Embryonic facial prominence (tissue), 1 donor: ENCODE measurements at regions not wholly inside any gene's neighbourhood (a gene's known extent, or its start where the extent isn't known, plus 50 kb on each side); places are given as distances from the start of the nearest gene placed in this dataset.

Experiments used
- DNase-seq: peaks from one replicate; pipeline ENCODE4 v3.0.0-alpha.2; 2016; ENCODE audit errors: extremely low spot score

DNA sequence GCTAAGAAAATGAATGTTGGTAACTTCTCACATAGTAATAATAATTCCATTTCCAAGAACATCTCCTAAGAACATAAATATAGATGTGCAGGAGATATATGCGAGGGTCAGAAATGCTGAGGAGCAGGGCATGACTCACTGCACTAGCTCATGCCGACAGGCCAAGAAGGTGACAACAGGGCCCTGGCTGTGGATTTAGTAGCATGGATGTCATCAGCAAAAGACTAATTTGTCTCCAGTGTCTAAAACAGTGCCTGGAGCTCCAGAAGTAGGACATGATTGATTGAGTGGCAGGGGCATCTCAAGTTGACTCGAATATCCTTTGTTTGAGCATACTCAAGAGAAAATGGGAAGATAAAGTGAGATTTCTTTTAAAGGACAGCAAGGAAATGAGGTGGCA is 207.0 kb upstream of the FOXA2 start:
- no peak for DNase-seq

DNA sequence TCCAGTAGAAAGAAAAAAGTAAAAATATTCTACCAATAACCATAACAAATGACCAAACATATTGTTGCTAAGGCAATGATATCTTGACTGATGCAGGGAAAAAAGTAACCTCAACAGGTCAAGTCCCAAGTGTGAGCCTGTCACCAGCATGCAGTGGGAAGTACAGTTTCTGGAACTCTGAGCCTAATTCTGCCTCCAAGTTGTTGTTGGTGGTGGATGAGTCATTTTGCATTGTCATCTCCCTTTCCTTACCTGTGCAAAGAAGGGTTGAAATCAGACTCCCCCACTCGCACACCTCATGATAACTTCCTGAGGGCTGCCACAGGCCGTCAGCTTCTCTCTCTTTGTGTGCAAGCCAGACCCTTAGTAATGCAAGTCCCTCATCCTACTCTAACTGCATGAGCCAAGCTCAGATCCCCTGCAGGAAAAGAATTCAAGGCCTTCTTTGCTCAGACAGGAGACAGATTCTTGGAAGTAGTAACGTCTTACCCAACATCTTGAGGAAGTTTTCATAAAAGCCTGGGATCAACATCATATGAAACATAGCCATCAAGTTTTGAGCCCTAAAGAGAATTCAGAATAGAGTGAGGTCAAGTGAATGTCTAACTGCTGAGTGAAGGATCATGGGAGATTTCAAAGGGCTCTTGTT is 207.6 kb upstream of the FOXA2 start:
- DNase-seq = no peak

DNA sequence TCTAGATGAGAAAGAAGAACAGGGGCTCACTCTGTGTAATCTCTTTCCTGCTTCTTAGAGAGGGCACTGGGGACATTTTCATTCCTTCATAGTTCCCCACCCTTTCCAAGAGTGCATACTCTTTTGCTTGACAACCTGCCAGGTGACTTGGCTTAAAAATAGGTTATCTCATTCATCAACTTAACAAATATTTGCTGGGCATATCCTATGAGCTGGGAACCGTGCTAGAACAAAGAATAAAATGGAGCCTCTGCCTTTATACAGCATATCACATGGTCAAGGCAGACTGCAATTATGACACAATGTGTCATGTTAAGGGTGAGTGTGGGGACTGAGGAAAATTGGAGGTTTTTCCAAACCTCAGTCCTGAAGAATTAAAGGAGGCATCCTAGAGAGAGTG is 209.8 kb upstream of the FOXA2 start:
- DNase-seq = no peak

DNA sequence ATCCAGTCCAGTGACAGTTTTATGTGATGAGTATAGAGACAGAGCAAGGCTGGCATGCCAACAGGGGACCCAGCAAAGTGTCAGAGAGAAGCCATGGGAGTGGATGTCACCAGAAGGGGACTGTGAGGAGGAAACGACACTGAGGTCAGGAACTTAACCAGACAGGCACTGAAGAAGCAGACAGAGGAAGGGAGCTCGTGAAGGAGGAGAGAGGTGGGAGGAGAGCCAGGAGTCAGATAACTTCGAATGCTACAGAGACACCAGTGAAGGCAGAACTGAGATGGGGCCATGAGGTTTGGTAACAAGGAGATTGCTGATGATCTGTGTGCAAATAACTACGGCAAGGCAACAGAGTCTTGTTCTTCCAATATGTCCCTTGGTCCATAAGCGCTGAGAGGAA is 211.1 kb upstream of the FOXA2 start:
- DNase-seq = no peak

DNA sequence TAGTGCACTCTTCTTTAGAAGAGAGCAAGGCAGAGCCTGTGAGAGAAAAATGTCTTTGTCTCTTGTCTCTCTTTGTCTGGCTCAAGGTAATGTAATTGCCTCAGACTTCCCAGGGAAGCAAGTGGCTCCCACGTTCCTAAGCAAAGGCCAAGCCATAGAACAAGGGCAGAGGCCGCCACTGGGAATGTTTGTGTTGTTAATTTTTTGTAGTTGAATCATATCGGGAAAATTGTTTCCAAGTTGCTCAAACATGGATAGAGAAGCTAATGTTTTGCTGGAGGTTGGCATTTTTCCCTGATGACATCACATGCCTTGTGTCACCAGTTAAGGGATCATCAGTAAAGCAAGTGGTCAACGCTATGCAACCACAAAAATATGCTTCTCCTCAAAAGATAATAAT is 211.5 kb upstream of the FOXA2 start:
- DNase-seq = no peak

DNA sequence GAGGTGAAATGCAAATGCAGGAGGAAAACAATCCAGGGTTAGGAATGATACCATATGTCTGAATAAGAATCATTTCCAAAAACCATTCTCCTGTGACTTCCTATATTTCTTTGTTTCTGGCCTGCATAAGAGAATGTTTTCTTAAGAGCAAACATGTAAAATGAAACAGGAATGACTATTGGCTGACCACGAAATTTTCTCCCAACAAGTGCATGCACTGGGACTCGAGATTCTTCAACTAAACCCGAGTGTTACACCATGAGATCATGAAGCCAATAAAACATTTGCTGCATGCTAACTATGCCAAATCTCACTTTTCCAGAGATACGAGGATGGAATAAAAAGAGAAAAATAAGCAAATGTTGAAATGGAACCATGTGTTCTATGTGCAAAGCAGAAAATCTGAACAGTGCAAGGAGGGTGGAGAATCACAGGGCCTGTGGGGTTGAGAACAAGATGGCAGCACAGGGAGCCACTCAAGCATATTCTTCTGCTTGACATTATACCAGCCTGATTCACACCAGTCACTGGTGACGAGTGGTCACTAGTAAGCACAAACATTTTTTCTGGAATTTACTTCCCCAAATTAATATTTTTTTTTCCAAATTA is 212.2 kb upstream of the FOXA2 start:
- no peak for DNase-seq

DNA sequence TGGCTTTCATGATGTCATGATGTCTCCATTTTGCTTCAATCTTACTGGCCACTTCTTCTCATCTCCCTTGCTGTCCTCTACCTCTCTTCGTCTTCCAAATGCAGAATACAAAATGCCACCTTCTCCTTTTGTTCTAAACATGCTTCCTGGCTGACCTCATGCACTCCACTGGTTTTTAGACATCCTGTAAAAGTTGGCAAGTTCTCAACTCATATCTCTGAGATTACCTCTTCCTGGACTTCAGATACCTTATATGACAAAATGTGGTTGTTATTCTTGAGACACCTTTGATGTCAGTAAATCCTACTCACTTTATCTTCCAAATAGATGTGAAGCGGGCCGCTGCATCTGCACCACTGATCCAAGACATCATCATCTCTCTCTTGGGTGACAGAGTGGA is 212.7 kb upstream of the FOXA2 start:
- DNase-seq = no peak

DNA sequence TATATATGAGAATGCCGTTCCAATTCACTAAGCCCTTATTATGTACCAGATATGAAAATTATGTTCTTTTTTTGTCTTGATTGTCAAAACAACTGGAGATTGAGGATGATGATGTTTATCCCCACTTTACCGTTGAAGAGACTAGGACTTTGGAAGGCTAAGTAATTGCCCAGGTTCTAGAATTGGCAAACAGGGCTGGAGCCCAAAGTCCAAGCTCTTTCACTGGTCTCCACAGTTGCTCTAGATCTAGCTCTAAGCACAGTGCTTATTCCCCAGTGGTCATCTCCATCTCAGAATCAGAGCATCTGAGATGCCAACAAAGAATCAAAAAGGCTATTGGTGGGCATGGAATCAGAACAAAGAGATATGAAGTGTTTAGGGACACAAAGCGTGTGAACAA is 215.3 kb upstream of the FOXA2 start:
- no peak for DNase-seq

DNA sequence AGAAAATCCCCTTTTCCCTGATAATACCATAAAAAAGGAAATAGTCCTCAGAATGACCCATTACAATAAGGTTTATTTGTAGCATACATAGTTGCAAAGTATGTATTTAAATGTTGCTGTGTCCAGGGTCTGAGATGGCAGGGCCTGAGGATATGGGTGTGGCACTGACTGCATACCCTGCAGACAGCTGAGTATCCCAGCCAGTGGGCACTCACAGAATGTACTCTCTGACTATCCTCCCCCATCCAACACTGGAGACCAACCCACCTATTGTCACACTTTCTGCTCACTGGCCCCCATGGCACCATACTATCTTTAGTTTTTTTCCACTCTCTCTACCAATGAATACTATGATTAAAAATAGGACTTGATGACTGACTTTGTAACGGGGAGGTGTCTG is 215.8 kb upstream of the FOXA2 start:
- DNase-seq = no peak

DNA sequence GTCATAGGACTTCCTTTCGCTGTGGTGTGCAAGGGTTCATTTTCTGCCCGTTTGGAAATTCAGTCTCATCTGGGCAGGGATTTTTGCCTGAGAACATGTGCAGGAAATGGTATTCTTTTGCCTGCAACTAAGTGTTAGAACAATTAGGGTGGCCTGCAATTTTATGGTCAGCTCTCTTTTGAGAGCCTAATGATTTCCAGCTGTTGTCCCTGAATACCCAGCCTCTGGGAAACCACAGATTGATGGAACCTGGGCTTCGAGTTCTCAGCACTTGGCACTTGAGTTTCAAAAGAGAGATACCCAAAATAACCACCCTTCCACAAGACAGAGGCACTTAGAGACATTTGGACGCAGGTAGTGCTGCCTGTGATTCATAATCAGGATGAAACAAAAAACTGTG is 217.2 kb upstream of the FOXA2 start:
- no peak for DNase-seq

DNA sequence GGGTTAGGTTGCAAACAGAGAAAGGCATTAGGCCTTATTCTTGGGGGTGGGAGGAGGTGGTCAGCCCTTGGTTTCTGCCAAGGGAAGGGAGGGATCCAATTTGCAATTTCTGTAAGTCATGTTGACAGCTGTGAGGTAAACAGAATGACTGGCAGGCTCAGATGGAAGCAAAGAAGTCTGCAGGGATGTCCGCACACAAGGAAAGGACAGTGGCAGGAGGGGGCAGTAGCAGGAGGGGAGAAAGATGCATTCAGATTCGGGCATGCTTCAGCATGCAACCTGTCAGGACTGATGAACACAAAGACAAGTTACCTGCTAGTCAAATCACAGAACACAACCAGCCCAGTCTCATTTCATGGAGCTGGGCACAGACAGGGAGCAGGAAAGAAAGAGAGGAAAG is 217.9 kb upstream of the FOXA2 start:
- no peak for DNase-seq

DNA sequence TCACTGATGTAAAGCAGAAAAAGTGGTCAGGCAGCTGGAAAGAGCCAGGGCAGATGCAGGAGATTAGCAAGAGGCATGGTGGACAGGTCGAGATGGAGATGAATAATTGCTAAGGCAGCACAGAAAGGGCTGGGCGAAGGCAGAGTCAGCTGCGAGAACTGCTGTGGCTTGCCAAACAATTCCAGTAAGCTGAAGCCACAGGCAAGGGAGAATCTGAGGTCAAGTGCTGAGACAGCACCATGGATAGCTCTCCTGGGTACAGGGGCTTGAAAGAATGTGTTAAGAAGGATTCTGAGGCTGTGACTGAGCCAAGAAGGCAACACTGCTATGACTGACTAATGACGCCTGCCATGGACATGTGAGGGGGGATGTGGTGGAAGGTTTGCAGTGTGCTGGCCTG is 220.8 kb upstream of the FOXA2 start:
- DNase-seq = no peak

DNA sequence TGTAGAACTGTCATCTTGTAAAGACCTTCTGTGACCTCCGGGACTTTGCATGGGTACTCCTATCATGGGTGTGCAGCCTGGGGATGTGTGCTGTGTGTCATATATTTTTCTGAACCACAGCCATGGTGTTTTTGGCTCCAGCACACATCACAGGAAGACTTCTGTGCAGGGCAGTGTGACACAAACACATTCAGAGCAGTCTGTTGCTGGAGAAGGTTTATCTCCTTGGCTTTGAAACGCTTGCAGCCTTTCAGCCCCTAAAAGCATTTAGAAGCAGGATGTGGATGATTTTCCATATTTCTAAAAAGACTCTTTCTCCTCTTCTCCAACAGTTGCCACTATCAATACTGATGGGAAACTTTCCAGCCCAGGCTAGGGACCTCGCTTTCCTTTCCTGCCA is 221.6 kb upstream of the FOXA2 start:
- no peak for DNase-seq

DNA sequence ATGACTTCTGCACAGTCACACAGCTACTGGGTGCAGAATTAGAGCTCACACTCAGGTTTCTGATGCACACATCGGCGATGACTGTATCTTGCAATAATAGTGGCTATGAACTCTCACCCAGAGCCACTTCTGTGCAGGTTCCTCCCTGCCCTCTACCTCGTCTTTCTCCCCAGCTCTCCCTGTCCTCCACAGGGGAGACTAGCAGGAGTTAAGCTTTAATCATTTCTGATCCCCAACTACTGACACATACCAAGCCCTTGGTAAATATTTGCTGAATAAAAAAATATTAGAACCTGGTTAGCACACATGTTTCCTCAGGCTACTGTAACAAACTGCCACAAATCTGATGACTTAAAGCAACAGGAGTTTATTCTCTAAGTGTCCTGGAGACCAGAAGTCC is 222.7 kb upstream of the FOXA2 start:
- DNase-seq = no peak

DNA sequence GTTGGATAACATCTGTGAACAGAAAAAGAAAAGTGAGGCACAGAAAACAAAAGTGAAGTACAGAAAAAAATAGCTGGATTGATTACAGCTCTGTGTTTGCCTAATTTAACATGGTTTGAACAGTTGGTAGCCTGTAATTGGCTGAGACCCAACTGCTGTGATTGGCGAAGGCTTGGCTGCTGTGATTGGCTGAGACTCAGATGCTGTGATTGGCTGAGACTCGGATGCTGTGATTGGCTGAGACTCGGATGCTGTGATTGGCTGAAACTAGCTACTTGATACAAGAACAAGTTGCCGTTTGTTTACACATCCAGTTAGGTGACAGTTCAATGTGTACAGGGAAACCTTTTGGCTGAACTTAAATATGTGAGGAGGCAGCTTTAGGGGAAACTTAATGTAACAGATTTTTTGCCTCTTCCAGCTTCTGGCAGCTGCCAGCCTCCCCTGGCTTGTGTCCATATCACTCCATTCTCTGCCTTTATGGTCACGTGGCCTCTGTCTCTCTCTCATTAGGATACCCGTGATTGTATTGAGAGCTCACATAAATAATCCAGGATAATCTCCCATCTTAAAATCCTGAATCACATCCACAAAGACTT is 223.4 kb upstream of the FOXA2 start:
- no peak for DNase-seq

DNA sequence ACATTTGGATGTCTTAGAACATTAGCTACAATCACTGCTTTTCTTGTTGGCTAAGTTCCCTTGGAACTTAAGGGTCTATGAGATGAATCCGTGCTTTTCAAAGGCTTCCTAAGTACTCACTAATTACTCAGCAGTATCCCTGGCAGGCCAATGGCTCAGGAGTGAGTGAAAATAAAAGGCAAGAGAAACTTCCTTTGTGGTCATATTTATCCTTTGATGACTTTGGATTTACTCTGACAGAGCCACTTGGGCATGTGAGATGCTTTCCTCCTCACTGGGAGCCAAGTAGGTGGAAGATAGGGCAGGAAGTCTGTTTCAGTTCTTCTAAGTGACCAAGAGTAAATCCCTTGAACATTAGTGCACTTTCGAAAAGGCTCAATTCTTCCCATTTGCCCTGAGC is 224.3 kb upstream of the FOXA2 start:
- no peak for DNase-seq

DNA sequence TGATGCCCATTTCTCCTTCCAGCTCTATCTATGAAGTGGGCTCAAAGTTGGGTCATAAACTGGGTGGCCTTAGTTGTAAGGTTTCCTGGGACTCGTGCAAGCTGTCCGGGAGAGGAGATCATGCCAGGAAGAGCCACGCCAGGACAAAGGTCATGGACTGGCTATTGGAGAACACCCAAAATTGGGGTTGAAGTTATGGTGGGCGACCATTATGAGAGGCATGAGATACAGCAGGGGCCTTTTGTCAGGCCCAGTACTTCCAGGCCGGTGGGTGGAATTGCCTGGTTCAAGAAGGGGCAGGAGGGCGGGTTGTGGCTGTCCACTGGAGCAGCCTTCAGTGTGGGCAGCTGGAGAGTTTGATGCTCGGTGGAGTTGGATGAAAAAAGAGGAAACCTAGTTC is 225.1 kb upstream of the SSTR4 start:
- DNase-seq = no peak

DNA sequence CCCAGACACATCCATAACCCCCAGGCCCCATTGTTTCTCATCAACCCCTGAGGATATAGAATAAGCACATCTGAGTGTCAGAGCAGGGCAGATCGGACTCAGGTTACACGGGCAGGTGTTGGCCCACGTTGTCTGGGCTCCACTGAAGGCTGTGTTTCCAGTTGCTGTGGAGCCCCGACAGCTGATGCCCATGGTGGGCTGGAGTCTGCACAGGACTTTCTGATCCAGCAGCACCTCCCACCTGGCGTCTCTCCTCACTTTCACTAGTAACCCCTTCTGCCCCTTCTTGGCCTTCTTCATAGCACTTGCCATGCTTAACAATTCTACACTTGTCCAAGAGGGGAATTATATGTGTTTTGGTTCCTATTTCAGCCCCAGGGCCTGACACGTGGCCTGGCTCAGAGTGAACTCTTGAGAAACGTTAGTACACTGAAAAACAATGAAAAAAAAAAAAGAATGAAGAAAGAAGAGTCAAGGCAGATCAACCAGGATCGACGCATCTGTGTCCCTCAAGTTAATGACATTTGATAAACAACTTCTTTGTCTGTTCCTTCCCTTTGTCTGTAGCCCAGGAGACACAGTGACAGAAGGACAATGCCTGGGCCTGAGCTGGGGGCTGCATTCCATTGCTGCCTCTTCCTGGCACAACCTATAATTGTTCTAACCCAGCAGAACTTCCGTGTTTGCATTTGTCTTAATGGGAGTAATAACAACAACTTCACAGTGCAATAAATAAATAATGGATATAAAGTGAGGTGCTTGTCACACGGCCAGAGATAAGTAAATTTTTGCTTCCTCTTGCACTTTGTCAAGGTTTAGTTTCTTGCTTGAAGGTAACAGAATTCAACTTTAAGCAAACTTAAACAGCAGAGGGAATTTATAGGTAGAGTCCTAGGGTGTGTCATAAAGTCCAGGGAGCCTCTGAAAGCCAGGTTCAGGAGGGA is 224.2 kb upstream of the SSTR4 start:
- no peak for DNase-seq

DNA sequence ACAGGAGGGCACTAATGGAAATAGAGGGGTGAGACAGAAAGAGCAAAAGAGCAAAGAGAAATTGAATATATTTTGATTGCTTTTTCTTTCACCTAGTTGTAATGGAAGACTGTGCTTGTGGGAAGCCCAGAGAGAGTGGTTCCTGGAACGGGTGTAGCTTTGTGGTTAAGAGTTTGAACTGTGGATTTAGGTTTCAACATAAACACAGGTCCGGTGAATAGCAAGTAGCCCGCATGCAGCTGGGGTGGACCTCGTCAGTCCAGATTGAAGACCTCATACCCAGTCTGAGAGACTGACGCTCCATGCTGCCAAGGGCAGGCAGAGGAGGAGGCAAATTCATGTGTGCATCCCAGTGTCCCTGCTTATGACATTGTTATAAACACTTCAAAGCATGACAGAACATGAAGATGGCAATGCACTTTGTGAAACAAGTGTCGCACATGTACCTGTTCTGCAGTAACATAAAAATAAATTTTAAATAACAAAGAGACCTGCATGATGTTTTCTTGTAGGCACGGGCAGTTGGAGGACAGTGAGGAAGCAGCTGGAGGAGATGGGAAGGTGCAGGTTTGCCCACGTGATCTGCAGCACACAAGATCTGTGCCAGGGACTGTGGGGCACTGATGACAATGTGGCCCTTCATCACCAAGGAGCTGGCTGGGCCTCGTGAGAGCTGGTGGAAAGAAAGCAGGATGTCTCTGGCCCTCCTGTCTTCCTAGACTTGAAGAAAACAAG is 220.5 kb upstream of the SSTR4 start:
- DNase-seq = no peak

DNA sequence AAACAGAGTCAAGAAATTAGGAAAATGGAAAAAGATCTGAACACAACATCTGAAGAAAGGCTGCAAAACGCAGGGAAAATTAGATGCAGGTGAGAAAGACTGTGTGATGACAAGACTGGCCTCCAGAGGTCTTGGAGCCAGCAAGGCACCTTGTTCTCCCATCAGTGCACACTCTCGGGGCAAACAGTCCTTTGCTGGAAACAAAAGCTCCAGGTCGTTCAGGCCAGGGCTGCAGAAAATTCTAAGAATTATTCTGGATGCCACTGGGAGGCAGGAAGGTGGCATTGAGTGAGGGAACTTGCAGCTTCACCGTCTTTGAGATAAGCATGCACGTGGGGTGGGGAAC is 219.9 kb upstream of the SSTR4 start:
- DNase-seq = no peak

DNA sequence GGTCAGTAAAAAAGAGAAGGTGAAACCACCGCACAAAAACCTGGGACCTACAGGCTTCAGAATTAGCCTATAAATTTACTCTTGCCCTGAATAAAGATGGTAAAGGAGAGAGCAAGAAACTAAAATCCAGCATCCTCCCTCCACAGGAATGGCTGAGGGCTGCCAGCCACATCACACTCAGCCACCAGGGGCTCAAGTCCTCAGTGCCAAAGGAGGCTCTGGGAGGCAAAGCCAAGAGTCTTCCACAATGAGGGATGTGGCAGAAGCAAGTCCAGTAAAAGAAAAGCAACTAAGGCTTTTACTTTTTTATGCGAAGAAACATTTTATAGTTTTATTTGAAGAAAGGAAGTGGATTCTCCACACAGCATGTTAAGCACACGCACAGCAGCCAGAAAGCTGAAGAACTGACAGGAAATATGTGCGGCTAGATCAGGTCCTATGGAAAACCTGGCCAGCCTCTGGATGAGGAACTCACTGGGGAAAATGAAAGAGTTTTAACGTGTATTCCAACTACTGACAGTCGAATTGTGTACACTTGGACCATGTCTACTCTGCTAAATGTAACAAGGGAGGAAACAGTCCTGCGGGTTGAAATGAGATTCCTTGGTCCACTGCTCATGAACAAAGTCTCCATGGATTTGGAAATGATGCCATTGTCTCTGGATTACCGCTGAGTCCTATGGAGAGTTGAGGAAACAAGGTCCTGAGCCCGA is 219.4 kb upstream of the SSTR4 start:
- no peak for DNase-seq
